ENCODE measurements at regions not wholly inside any gene's neighbourhood (a gene's known extent, or its start where the extent isn't known, plus 50 kb on each side); places are given as distances from the start of the nearest gene placed in this dataset.
"Not testable (repeated sequence)": the region's sequence is repeated elsewhere in the genome, so short reads cannot be mapped to it uniquely, and the experiment has no call there.

DNA sequence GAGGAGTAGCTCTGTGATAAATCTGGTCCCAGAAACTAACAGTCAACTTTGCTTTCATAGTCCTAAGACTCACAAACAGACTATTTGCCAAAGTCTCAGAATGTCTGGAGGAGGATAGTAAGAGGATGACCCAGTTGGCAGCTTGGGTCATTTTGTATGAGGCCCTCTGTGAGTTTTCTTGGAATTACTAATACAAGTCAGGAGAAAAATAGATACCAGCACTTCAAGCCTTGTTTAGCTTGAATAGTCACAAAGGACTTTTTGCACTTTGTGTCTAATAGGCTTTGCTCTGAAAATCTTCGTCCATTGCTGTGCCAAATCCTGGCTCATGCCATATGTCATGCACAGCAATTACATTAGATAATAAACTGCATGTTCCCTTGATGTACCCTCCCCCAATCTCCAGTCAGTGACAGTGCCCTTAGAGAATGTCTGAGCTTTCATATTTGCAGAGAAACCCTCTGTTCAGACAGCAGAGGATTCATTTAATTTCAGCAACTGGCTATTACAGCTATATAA, 612.8 kb downstream of the CSNK1G3 start:
- H3K4me3 Mint-ChIP-seq = no peak overlapping the region
- H3K27ac Mint-ChIP-seq = no peak overlapping the region
- H3K36me3 Mint-ChIP-seq = no peaks in the 10 kb centered on the region
- H3K27me3 Mint-ChIP-seq = no peaks in the 10 kb centered on the region
- H3K9me3 Mint-ChIP-seq = peaks cover 5% of the 10 kb centered on the region
- H3K4me1 Mint-ChIP-seq (ENCODE audit: low read depth in 2 of 2) = no peaks in the 10 kb centered on the region
- ATAC-seq (no peak), DNase-seq (ENCODE audit: low spot score) (no peak)

DNA sequence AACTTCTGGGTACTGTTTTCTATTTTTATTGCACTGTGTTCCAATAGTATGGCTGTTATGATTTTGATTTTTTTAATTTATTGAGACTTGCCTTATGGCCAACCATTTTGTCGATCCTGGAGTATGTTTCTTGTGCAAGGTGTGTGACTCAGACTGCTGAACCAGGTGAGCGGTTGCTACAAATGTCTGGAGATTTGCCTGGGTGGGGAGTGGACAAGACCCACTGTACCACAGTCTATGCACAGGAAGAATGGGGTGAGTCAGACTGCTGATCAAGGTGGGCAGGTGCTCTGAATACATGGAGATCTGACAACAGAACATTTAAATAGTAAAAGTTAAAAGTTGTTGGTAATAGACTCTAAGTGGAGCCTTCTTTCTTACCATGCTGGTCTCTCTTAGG, 609.2 kb downstream of the CSNK1G3 start:
- Mint-ChIP-seq H3K27me3 (no peaks in the 10 kb centered on the region), H3K36me3 (no peaks in the 10 kb centered on the region), H3K9me3 (peaks cover 9% of the 10 kb centered on the region), H3K4me1 (ENCODE audit: low read depth in 2 of 2) (no peaks in the 10 kb centered on the region), H3K4me3 (no peak overlapping the region), H3K27ac (no peak overlapping the region)
- DNase-seq (ENCODE audit: low spot score) (no peak), ATAC-seq (no peak)

DNA sequence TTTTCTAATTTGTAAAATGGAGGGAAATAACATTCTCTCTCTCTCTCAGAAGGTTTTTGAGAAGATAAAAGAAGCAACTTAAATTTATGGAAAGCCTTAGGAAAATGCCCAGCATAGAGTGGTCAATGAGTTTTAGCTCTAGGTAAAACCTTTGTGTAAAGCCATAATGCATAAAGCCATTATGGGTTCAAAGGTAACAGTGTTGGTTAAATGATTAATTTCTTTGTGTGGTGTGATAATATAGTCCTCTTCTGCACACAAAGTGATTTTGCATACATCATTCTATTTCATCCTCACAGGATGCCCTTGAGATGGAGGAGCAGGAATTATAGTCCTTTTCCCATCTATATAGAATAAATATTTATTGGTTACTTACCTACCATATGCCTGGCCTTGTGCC, 602.9 kb downstream of the CSNK1G3 start:
- Mint-ChIP-seq H3K27ac (no peak overlapping the region), H3K4me3 (no peak overlapping the region), H3K36me3 (no peaks in the 10 kb centered on the region), H3K9me3 (peaks cover 5% of the 10 kb centered on the region), H3K27me3 (no peaks in the 10 kb centered on the region), H3K4me1 (ENCODE audit: low read depth in 2 of 2) (no peaks in the 10 kb centered on the region)
- no peak for DNase-seq (ENCODE audit: low spot score)
- ATAC-seq = no peak

DNA sequence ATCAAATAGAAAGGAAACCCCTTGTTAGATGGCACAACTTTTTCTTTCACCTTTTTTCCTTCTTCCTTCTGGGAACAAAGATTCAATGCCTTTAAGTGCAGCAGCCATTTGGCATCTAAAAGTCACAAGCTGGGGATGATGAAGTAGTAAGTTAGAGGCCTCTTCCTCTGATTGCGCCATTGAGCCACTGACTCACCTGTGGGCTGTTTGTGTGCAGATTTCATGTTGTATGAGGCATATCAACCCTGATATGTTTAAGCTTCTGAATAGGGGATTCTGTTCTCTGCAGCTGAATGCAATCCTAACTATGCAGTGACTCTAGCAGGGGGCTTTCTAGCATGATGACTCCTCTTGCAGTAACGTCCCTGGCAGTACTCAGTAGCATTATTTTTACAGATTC, 599.9 kb downstream of the CSNK1G3 start:
- H3K27ac Mint-ChIP-seq = no peak overlapping the region
- no peak for DNase-seq (ENCODE audit: low spot score)
- H3K4me1 Mint-ChIP-seq (ENCODE audit: low read depth in 2 of 2) = no peaks in the 10 kb centered on the region
- no peaks in the 10 kb centered on the region for H3K36me3 Mint-ChIP-seq
- H3K9me3 Mint-ChIP-seq = no peaks in the 10 kb centered on the region
- no peak overlapping the region for H3K4me3 Mint-ChIP-seq
- no peaks in the 10 kb centered on the region for H3K27me3 Mint-ChIP-seq
- no peak for ATAC-seq

DNA sequence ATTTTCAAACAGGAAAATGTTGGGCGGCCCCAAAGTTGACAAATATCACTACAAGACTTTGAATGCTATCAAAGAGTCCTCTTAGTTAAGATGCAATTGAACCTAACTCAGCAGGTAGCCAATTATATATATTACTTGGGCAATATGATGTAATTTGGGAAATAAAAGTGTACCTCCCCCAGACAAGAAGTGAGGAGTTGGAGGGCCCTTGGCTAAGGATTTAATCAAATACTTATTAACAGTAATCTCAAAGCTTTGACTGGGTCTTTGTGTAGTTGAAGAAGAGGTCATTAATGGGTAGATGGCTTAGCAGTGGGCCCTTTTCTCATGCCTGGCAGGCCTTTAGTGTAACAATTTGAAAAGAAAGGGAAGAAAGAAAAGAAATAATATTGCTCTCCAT, 599.0 kb downstream of the CSNK1G3 start:
- ATAC-seq = no peak
- H3K36me3 Mint-ChIP-seq = no peaks in the 10 kb centered on the region
- no peaks in the 10 kb centered on the region for H3K4me1 Mint-ChIP-seq (ENCODE audit: low read depth in 2 of 2)
- no peak overlapping the region for H3K4me3 Mint-ChIP-seq
- no peaks in the 10 kb centered on the region for H3K9me3 Mint-ChIP-seq
- DNase-seq (ENCODE audit: low spot score) = no peak
- H3K27me3 Mint-ChIP-seq = no peaks in the 10 kb centered on the region
- H3K27ac Mint-ChIP-seq = no peak overlapping the region

DNA sequence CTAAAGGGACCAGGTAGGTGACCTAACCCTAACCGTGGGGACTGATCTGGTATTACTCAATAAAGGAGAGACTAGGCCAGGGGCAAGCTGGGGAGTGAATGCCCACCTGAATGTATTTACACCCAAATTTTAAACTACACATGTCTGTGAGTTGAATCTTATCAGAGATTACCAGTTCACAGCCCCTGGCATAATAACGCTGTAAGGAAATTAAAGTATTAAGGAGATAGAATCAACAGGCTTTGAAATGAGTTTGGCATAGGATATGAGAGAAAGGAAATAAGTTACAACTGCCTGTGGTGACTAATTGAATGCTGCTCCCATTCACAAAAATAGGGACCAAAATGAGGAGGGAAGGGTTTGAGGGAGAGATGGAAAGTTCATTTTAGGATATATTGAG, 593.3 kb downstream of the CSNK1G3 start:
- Mint-ChIP-seq H3K9me3 (peaks cover 8% of the 10 kb centered on the region), H3K4me3 (no peak overlapping the region), H3K36me3 (no peaks in the 10 kb centered on the region), H3K27me3 (no peaks in the 10 kb centered on the region), H3K4me1 (ENCODE audit: low read depth in 2 of 2) (no peaks in the 10 kb centered on the region), H3K27ac (no peak overlapping the region)
- no peak for ATAC-seq
- no peak for DNase-seq (ENCODE audit: low spot score)

DNA sequence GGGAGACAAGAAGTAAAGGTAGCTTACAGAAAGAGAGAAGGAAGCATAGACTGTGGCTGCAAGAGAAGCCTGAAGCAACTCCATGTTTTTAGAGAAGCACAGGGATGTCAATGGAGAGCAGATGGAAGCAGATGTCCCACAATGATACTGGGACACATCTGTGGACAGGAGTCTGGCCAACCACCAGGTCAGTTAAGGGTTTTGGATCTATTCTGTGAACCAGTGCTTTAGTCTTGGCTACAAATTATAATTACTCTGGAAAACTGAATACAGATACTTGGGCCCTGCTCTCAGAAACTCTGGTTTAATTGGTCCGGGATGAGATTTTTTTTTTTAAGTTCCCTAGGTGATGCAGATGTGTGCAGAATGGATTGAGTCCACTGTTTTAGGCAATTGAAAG, 592.8 kb downstream of the CSNK1G3 start:
- H3K27me3 Mint-ChIP-seq = no peaks in the 10 kb centered on the region
- H3K36me3 Mint-ChIP-seq = no peaks in the 10 kb centered on the region
- H3K27ac Mint-ChIP-seq = no peak overlapping the region
- H3K9me3 Mint-ChIP-seq = peaks cover 8% of the 10 kb centered on the region
- no peaks in the 10 kb centered on the region for H3K4me1 Mint-ChIP-seq (ENCODE audit: low read depth in 2 of 2)
- DNase-seq (ENCODE audit: low spot score) (no peak), ATAC-seq (no peak)
- no peak overlapping the region for H3K4me3 Mint-ChIP-seq

DNA sequence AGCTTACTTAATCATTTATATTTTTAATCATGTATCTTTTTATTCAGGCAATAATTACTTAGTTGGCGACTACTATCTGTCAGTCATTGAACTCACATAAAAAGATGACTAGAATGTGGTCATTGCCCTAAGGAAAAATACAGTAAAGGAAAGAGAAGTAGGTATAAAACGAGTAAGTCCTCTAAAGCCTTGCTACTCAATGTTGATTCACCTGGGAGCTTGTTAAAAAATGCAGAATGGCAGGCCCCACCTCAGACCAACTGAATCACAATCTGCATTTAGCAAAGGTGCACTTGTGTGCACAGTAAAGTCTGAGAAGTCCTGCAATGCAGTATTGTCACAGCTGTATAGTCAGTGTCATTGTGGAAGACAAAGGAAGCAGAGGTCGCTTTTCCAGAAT, 592.4 kb downstream of the CSNK1G3 start:
- Mint-ChIP-seq H3K4me3 (no peak overlapping the region), H3K27me3 (no peaks in the 10 kb centered on the region), H3K4me1 (ENCODE audit: low read depth in 2 of 2) (no peaks in the 10 kb centered on the region), H3K27ac (no peak overlapping the region), H3K36me3 (no peaks in the 10 kb centered on the region), H3K9me3 (peaks cover 8% of the 10 kb centered on the region)
- DNase-seq (ENCODE audit: low spot score) = no peak
- no peak for ATAC-seq

DNA sequence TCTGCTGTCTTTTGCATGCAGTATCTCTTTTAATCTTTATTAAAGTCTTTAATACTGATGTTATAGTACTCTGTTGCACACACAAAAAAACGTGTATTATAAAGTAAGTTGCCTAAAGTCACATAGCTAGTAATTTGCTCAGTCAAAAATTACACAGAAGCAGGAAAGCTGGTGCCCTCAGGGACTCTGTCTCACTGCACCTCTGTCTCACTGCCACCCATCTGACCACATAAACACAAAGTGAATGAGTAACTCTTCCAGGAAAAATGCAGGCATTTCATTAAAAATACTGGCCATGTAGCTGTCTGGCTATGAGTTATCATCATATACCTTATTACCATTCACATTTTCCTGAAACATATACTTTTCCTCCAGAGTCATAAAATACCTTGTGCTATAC, 591.7 kb downstream of the CSNK1G3 start:
- Mint-ChIP-seq H3K4me3 (no peak overlapping the region), H3K36me3 (no peaks in the 10 kb centered on the region), H3K9me3 (peaks cover 8% of the 10 kb centered on the region), H3K4me1 (ENCODE audit: low read depth in 2 of 2) (no peaks in the 10 kb centered on the region), H3K27ac (no peak overlapping the region), H3K27me3 (no peaks in the 10 kb centered on the region)
- ATAC-seq (no peak), DNase-seq (ENCODE audit: low spot score) (no peak)

DNA sequence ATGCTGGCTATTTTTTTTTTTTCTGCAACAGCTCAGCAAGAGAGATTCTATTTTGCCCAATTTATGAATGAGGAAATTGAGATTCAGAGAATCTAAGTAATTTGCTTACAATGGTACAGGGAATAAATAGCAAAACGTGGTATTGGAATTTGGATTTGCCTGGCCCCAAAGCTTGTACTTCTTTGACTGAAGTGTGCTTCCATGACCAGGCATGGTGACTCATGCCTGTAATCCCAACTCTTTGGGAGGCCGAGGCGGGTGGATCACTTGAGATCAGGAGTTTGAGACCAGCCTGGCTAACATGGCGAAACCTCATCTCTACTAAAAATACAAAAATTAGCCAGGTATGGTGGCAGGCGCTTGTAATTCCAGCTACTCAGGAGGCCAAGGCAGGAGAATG, 591.1 kb downstream of the CSNK1G3 start:
- DNase-seq (ENCODE audit: low spot score); H3K9me3 Mint-ChIP-seq; H3K27me3 Mint-ChIP-seq; ATAC-seq; H3K27ac Mint-ChIP-seq; H3K4me1 Mint-ChIP-seq (ENCODE audit: low read depth in 2 of 2); H3K4me3 Mint-ChIP-seq; H3K36me3 Mint-ChIP-seq: not testable (repeated sequence)

DNA sequence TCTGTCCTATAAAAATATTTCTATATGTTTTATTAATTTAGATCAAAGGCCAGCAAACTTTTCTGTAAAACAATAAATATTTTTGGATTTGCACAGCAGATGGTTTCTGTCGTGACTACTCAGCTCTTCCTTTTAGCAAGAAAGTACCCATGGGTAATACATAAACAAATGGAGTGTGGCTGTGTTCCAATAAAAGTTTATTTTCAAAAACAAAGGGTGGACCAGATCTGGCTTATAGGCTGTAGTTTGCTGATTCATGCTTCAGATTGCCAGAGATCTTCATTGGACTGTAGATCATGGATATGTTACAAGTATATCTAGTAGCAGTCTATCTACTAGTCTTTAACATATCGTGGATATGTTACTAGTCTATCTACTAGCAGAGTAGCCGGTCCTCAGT, 590.5 kb downstream of the CSNK1G3 start:
- no peak for ATAC-seq

DNA sequence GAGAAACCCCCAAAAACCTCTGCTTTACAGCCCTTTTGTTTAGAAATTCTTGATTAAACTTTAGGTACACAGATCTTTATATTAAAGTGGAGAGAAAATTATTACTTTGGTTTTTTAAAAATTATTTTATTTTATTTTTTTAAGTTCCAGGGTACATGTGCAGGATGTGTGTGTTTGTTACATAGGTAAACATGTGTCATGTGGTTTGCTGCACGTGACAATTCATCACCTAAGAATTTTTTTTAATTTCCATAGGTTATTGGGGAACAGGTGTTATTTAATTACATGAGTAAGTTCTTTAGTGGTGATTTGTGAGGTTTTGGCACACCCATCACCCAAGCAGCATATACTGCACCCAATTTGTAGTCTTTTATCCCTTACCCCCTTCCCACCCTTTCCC, 581.7 kb downstream of the CSNK1G3 start:
- Mint-ChIP-seq H3K36me3 (no peaks in the 10 kb centered on the region), H3K27me3 (no peaks in the 10 kb centered on the region), H3K4me1 (ENCODE audit: low read depth in 2 of 2) (no peaks in the 10 kb centered on the region), H3K4me3 (no peak overlapping the region), H3K9me3 (peaks cover 2% of the 10 kb centered on the region), H3K27ac (no peak overlapping the region)
- ATAC-seq (no peak), DNase-seq (ENCODE audit: low spot score) (no peak)

More for the DNA sequence above, 590.5 kb downstream of the CSNK1G3 start:
- H3K9me3 Mint-ChIP-seq = peaks cover 8% of the 10 kb centered on the region
- H3K4me3 Mint-ChIP-seq = no peak overlapping the region
- no peaks in the 10 kb centered on the region for H3K36me3 Mint-ChIP-seq
- no peak overlapping the region for H3K27ac Mint-ChIP-seq
- no peaks in the 10 kb centered on the region for H3K27me3 Mint-ChIP-seq
- DNase-seq (ENCODE audit: low spot score) = no peak
- no peaks in the 10 kb centered on the region for H3K4me1 Mint-ChIP-seq (ENCODE audit: low read depth in 2 of 2)

DNA sequence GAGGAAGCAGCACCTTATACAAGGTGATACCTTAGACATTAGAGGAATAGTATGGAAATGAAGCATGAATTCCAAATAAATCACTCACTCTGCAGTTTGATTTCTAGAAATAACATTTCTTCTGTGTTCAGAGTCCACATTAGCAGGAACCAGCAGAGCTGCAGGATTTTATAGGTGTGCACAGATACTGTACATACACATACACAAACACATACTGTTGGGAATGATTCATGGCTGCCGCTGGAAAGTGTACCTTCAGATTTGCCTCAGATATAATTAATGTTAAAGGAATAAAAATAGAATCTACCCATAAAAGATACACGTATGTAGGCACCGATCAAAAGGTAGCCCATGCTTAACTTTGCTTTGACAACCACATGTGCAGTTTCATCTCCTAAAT, 578.1 kb downstream of the CSNK1G3 start:
- no peak for ATAC-seq
- no peak for DNase-seq (ENCODE audit: low spot score)
- Mint-ChIP-seq H3K4me1 (ENCODE audit: low read depth in 2 of 2) (no peaks in the 10 kb centered on the region), H3K27me3 (no peaks in the 10 kb centered on the region), H3K9me3 (peaks cover 2% of the 10 kb centered on the region), H3K27ac (no peak overlapping the region), H3K4me3 (no peak overlapping the region), H3K36me3 (no peaks in the 10 kb centered on the region)

DNA sequence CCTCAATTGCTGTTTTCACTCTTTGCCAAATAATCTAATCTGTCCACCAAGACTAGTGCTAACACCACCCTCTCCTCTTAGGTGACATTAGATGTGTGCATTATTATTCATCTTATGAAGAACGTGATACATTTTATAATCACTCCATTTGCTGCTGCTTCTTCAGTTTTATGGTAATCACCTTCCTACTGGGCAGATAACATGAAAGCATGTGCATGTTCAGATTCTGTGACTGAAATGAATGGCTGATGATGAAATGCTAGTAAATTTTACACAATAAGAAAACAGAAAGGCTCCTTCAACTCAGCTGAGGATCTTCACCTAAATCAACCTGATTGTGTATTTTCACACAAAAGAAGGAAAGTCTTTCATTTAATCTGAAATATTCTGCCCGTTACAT, 577.6 kb downstream of the CSNK1G3 start:
- no peak for DNase-seq (ENCODE audit: low spot score)
- no peak for ATAC-seq
- no peaks in the 10 kb centered on the region for H3K27me3 Mint-ChIP-seq
- no peaks in the 10 kb centered on the region for H3K4me1 Mint-ChIP-seq (ENCODE audit: low read depth in 2 of 2)
- no peak overlapping the region for H3K4me3 Mint-ChIP-seq
- no peaks in the 10 kb centered on the region for H3K36me3 Mint-ChIP-seq
- H3K27ac Mint-ChIP-seq = no peak overlapping the region
- H3K9me3 Mint-ChIP-seq = peaks cover 4% of the 10 kb centered on the region

DNA sequence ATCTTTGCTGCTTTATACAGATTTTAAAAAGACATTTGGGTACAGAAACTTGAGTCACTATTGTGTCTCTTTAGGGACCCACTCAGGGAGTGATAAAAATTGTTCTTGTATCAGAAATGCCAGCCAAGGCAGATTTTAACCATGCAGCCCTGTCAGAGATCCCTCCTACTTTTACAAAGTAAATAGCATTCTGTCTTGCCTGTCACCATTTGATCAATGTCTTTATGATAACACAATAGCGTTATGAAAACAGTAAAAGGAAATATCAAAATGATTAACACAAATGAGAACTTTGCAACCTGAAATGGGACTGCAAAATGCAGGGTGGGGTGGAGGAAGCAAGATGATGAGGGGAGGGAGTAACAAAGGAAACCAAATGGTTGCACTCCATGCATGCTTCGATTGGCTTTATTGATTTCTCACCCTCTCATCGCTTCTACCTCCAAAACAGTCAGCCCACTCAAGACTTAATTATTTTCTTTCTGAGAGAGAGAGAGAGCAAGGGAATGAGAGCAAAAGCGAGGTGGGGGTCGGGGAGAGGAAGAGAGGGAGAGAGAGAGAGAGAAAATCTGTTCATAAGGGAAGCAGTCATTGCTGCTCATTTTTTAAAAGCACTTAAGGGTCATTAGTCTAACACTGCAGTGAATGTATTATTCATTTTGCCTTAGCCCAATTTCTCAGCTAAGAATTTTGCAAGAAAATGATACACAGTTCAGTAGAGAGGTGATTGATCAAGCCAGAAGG, 576.5 kb downstream of the CSNK1G3 start:
- no peak overlapping the region for H3K4me3 Mint-ChIP-seq
- no peaks in the 10 kb centered on the region for H3K27me3 Mint-ChIP-seq
- no peaks in the 10 kb centered on the region for H3K4me1 Mint-ChIP-seq (ENCODE audit: low read depth in 2 of 2)
- DNase-seq (ENCODE audit: low spot score) = no peak
- H3K36me3 Mint-ChIP-seq = no peaks in the 10 kb centered on the region
- H3K27ac Mint-ChIP-seq = no peak overlapping the region
- H3K9me3 Mint-ChIP-seq = peaks cover 11% of the 10 kb centered on the region
- no peak for ATAC-seq
